NCI-H69 (cell line): ENCODE measurements at regions not wholly inside any gene's neighbourhood (a gene's known extent, or its start where the extent isn't known, plus 50 kb on each side); places are given as distances from the start of the nearest gene placed in this dataset.

Source experiments
- DNase-seq: peaks from one replicate; lab custom pipeline; 2025; lab: John Stamatoyannopoulos, UW

GRCh38 chr6:54010340-54011276 lies 100.6 kb upstream of the MLIP start:
- no peak for DNase-seq

- DNase-seq, result no peak
Observed at GRCh38 chr6:54011277-54011648, 100.0 kb upstream of the MLIP start.

DNA sequence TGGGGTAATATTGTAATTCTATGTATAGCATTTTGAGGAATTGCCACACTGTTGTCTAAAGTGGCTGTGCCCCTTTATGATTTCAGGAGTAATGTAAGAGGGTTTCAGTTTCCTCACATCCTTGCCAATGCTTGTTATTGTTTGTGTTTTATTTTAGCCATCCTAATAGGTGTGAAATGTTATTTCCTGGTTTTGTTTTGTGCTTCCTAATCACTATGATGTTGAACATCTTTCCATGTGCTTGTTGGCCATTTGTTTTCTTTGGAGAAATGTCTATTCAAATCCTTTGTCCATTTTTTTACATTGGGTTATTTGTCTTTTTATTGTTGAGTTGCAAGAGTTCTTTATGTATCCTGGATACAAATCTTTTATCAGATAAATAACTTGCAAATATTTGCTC lies 97.3 kb upstream of the MLIP start:
- no peak for DNase-seq

GRCh38 chr6:54014440-54014839 lies 96.8 kb upstream of the MLIP start:
- DNase-seq, result peak; percentile 70

DNA sequence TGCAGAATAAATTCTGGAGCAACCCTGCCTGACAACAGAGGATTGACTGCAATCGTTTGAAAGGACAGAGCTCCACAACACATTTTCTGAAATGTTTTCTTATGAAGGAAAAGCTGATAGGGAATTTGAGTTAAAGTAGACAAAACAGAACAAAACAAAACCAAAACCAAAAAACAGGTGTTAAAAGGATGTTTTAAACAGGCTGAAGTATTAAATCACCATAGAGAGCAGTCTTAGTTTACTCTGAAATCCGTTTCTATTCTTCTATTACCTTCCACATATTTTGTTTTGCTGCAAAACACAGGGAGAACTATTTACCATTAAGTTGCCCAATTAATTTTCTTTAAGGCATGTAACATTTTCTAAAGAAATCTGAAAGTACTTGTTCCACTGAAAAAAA lies 93.4 kb upstream of the MLIP start:
- DNase-seq, result no peak

DNA sequence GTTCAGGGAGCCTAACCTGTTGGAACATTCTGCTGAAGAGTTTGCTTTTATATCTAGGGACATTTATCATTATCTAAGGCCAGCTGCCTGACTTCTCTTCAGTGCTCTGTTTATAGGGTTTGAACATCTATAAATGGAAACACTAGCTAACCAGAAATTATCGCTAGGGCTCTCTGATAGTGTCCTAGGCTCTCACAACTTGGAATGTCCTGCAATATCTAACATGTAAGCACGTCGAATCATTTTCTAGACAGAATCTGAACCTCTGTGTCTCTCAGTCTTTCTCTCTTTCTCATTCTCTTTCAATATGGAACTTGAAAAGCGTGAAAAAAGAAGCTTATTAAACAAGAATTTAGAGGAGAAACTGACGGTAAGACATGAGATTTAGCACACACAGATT lies 92.5 kb upstream of the MLIP start:
- DNase-seq, result no peak

- no peak for DNase-seq
Observed at GRCh38 chr6:54019860-54020259, 91.4 kb upstream of the MLIP start.

- peak; percentile 17 for DNase-seq
Observed at GRCh38 chr6:54020334-54020733, 90.9 kb upstream of the MLIP start.

- no peak for DNase-seq
Observed at GRCh38 chr6:54026652-54027400, 84.4 kb upstream of the MLIP start.

DNA sequence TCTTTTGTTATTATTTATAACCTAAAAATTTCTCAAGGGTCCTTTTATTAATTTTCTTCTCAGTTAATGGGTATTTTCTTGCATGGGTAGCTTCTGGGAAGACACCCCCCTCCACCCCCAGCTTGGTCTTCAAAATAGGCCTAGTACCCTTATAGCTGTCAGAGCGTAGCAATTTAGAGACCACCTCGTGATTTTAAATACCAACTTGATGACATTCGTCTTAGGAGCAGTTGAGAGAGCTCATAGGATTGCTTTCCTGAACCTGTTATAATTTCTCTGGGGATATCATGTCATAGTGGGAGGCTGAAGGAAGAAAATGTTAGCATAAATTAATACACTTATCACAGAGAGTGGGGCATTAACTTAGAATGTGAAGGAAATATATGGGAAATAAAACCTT lies 83.1 kb upstream of the MLIP start:
- no peak for DNase-seq

DNA sequence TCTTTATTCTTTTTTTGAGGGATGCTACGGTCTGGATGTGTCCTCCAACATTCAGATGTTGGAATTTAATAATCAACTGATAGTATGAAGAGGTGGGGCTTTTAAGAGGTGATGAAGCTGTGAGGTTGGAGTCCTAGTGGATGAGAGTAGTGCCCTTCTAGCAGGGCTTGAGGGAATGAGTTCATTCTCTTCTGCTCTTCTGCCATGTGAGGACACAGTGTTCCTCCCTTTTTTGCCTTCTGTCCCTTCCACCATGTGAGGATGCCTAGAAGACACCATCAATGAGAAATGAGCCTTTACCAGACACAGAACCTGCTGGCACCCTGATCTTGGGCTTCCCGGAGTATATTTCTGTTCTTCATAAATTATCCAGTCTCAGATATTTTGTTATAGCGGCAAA lies 82.1 kb upstream of the MLIP start:
- no peak for DNase-seq

DNA sequence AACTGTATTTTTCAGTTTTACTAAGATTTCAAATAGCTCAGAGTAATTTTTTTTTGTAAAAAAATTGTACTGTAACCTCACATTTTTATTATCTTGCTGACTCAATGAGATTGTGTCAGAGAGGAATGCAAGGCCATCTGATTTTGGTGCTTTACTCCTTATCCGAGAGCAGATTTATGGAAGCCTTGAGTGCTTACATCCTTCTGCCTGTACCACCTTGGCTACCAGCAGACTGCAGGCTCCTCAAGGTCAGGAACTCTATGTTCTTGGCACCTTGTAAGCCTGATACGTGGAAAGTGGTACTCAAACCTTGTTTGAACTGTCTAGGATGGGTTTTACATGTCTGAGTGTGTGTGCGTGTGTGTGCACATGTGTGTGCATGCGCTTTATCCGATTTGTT lies 80.1 kb upstream of the MLIP start:
- DNase-seq, result no peak

DNA sequence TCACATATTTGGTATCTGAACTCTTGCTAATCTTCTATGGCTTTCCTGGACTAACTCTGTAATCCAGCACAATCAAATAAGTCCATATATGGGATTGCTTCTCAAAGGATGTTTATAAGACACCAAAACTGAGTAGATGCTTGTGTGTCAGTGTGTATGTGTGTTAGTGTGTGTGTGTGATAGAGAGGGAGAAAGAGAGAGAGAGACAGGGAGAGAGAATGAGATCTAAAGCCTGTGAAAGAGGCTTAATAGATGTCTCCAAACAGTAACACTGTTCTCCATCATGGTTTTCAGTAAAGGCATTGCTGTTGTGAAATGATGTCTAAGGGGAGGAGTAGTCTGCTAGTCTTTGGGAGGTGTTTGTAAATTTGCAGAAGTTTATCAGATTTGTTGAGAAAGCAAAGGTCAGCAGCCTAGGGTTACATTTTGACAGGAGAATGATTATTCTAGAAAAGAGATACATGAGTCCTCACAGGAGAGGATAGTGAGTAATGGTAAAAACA lies 73.9 kb upstream of the MLIP start:
- DNase-seq, result no peak

DNA sequence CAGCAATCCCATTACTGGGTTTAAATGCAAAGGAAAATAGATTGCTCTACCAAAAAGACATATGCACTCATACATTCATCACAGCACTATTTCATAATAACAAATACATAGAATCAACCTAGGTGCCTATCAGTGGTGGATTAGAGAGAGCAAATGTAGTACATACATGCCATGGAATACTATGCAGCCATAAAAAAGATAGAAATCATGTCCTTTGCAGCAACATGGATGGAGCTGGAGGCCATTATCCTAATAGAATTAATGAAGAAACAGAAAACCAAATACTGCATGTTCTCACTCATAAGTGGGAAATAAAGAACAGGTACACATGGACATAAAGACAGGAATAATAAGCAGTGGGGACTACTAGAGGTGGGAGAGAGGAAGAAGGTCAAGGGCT lies 70.7 kb upstream of the MLIP start:
- no peak for DNase-seq

DNA sequence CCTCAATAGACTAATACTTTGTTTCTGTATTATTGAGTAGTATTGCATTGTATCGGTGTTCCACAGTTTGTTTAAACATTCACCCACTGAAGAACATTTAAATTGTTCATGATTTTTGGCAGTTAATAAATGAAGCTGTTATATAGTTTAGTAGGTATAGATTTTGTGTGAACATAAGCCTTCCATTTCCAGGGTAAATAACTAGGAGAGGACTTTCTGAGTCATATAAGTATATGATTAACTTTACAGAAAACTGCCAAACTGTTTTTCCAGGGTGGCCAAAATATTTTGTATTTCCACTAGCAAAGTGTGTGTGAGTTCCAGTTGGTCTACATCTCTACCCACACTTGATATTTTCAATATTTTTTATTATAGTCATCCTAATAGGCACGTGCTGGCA lies 70.0 kb upstream of the MLIP start:
- DNase-seq, result no peak

DNA sequence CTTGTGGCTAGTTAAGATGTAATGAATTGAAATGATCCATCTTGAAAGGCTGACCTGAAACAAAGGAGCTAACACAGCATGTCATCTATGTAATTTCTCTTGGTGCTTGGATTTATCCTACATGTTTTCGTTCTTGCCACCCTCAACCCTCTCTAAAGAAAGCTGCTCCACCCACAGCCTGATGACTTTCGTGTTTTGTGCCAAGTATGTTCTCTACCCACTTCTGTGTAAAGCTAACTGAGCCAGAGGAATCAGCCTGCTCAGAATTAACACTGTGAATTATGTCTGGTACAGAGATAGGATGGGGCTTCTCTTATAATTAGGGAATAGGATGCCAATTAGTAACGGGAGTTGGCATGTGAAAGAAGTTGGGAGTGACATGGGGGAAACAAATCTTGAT lies 67.9 kb upstream of the MLIP start:
- no peak for DNase-seq

- DNase-seq, result no peak
Observed at GRCh38 chr6:54044059-54044458, 67.2 kb upstream of the MLIP start.

DNA sequence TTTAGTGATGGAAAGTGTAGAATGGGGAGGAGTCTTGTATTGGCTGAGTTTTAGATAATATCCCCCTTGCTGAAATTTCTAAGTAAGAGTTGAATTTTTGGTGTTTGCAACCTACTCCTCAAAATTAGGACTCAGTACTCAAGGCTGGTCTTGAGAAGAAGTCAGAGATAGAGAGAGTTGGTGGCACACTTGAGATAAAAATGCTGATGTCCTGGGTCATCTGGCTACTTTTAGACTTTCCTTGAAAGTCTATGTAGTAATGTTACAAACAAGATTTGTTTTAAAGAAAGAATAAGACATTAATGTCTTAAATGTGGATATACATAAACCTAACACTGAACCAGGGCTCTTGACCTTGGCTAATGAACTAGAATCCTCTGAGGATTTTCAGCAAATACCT lies 62.5 kb upstream of the MLIP start:
- no peak for DNase-seq

DNA sequence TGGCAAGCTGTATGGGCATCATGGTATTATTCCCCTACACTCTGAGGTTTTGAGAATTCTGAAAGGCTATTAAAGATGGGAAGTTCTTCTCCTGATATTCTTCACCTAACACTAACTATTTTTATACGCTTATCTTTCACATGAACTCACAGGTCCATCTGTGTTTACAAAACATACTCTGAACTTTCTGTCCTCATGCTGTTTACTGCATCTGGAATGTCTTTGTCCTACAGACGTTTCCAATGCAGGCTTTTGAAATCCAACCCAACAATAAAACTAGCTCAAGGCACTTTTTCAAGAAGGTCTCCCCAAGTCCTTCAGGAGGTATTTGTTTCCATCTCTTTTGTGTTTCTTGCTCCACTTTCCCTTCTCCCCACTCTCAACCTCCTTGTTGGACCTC lies 60.5 kb upstream of the MLIP start:
- DNase-seq, result no peak

GRCh38 chr6:54053881-54054391 lies 57.3 kb upstream of the MLIP start:
- no peak for DNase-seq

GRCh38 chr6:54056105-54056504 lies 55.1 kb upstream of the MLIP start:
- no peak for DNase-seq

- no peak for DNase-seq
Observed at GRCh38 chr6:54057058-54057457, 54.2 kb upstream of the MLIP start.

DNA sequence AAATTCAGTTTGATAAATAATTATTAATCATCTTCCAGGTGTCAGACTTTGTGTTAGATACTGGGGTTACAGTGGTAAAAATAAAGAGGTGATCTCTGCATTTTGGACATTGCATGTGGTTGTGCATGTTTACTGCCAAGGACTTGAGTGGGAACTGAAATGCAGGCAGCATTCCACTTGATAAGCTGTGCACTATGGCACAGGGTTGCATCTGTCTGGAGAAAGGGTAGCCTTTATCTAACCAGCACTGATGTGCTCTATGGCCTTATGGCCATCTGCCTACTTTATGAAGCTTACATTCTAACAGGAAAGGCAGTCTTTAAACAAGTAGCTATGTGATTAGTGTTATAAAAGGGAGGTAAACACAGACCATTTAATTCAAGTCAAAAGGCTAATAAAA lies 53.0 kb upstream of the MLIP start:
- DNase-seq, result no peak
